GM12878 (cell line): ENCODE measurements at regions not wholly inside any gene's neighbourhood (a gene's known extent, or its start where the extent isn't known, plus 50 kb on each side); places are given as distances from the start of the nearest gene placed in this dataset.

Experiments
- ATAC-seq: fragments of 200-7000 bp; cut with Tn5 transposase; 3 replicates; pipeline ENCODE4 v1.9.1; 2020; ENCODE audit warnings: mild to moderate bottlenecking, moderate library complexity
- BruUV-seq: library from RNA; stranded (reverse); fragments of 400-500 nt; replicated peaks from 2 replicates; lab custom pipeline; 2021; lab: Mats Ljungman, UMichigan
- CTCF ChIA-PET: fragments of 300-600 bp; sonication (Branson Sonifier 250); formaldehyde crosslinking; extraction: SDS; loops from one replicate; lab custom pipeline; 2021; ENCODE audit warnings: inconsistent platforms; lab: Yijun Ruan, JAX
- POLR2A ChIA-PET: fragments of 350-600 bp; formaldehyde crosslinking; extraction: SDS; loops from one replicate; lab custom pipeline; 2021; ENCODE audit warnings: inconsistent platforms; lab: Charles Lee
- RAD21 ChIA-PET: fragments of 300-600 bp; sonication (Branson Sonifier 250); formaldehyde crosslinking; loops from one replicate; lab custom pipeline; 2023; ENCODE audit warnings: antibody characterized with exemption; ENCODE audit not compliant: unreplicated experiment; lab: Charles Lee
- SMC1A ChIA-PET: fragments of 300-600 bp; sonication (Branson Sonifier 250); formaldehyde crosslinking; loops from one replicate; lab custom pipeline; 2023; ENCODE audit not compliant: unreplicated experiment, uncharacterized antibody; lab: Charles Lee
- DNase-seq: peaks from one replicate; pipeline ENCODE4 v3.0.0-alpha.2; 2011; ENCODE audit warnings: low read depth, low spot score
- FAIRE-seq: peaks from 3 replicates; lab custom pipeline; 2011; peaks lifted over from hg19 to GRCh38; lab: Jason Lieb, UNC
- H2AFZ ChIP-seq: 2 replicates; pipeline ENCODE4 v1.6.0; 2011; ENCODE audit warnings: low read depth, low read length, control low read depth; ENCODE audit not compliant: control insufficient read depth
- H3K27ac ChIP-seq: 2 replicates; pipeline ENCODE4 v1.5.1; 2011; ENCODE audit warnings: control low read depth; ENCODE audit not compliant: control insufficient read depth, insufficient read depth
- H3K27me3 ChIP-seq, 2 experiments: replicated peaks in 1 of 2; 2 replicates each; pipeline versions ENCODE4 v1.6.0 to v1.6.1; 2011; ENCODE audit warnings: low read length in 1 of 2; ENCODE audit not compliant: control insufficient read depth in 2 of 2, insufficient read depth in 2 of 2
- H3K36me3 ChIP-seq, 2 experiments: 2 replicates each; pipeline ENCODE4 v1.5.1; 2011; ENCODE audit warnings: low read length in 1 of 2; ENCODE audit not compliant: control insufficient read depth in 2 of 2, insufficient read depth in 2 of 2
- H3K4me1 ChIP-seq: 2 replicates; pipeline ENCODE4 v1.6.1; 2011; ENCODE audit warnings: mild to moderate bottlenecking, low read length, moderate library complexity, mixed read lengths; ENCODE audit not compliant: control insufficient read depth, insufficient read depth
- H3K4me2 ChIP-seq: 2 replicates; pipeline ENCODE4 v1.6.0; 2011; ENCODE audit warnings: control low read depth; ENCODE audit not compliant: control insufficient read depth, insufficient read depth
- H3K4me3 ChIP-seq: fragments of 200-600 bp; sonication (generic); 2 replicates; pipeline ENCODE4 v1.5.1; 2016
- H3K79me2 ChIP-seq: 2 replicates; pipeline ENCODE4 v1.6.0; 2011; ENCODE audit warnings: low read length; ENCODE audit not compliant: control insufficient read depth, insufficient read depth
- H3K9ac ChIP-seq: 2 replicates; pipeline ENCODE4 v1.8.0; 2011; ENCODE audit warnings: low read length, control low read depth, mixed read lengths; ENCODE audit not compliant: control insufficient read depth, insufficient read depth
- H3K9me3 ChIP-seq: replicated peaks from 3 replicates; pipeline ENCODE4 v1.5.1; 2011; ENCODE audit warnings: mild to moderate bottlenecking, low read length; ENCODE audit not compliant: control insufficient read depth, insufficient read depth
- H4K20me1 ChIP-seq: 2 replicates; pipeline ENCODE4 v1.6.0; 2011; ENCODE audit not compliant: control insufficient read depth, insufficient read depth
- CHD1 ChIP-seq: IDR thresholded peaks from 2 replicates; pipeline ENCODE4 v1.6.1; 2012; ENCODE audit warnings: low read depth, low read length, improper control_type of control experiment
- DPF2 ChIP-seq: fragments of 450-650 bp; IDR thresholded peaks from 2 replicates; pipeline ENCODE4 v1.6.1; 2017; ENCODE audit warnings: mild to moderate bottlenecking
- HDAC2 ChIP-seq: fragments of 200-600 bp; sonication (generic); IDR thresholded peaks from 2 replicates; pipeline ENCODE4 v1.6.1; 2017
- HDGF ChIP-seq: fragments of 450-650 bp; IDR thresholded peaks from 2 replicates; pipeline ENCODE4 v1.6.1; 2016; ENCODE audit warnings: antibody characterized with exemption
- KAT2A ChIP-seq: conservative IDR thresholded peaks from 2 replicates; pipeline ENCODE4 v1.6.1; 2011; ENCODE audit warnings: low read depth, low read length; ENCODE audit not compliant: control insufficient read depth
- MEF2A ChIP-seq: IDR thresholded peaks from 2 replicates; pipeline ENCODE4 v1.6.1; 2011; ENCODE audit warnings: low read depth, mild to moderate bottlenecking, low read length, moderate library complexity; ENCODE audit not compliant: insufficient read depth
- NRF1 ChIP-seq: conservative IDR thresholded peaks from 2 replicates; pipeline ENCODE4 v1.6.1; 2011; ENCODE audit warnings: mild to moderate bottlenecking, low read depth, low read length, improper control_type of control experiment
- PML ChIP-seq: IDR thresholded peaks from 2 replicates; pipeline ENCODE4 v1.6.1; 2012; ENCODE audit warnings: low read length, inconsistent platforms
- STAT3 ChIP-seq: IDR thresholded peaks from 2 replicates; pipeline ENCODE4 v1.6.1; 2011; ENCODE audit warnings: low read depth, low read length, improper control_type of control experiment
- ZSCAN29 ChIP-seq: fragments of 450-650 bp; IDR thresholded peaks from 2 replicates; pipeline ENCODE4 v1.6.1; 2017; ENCODE audit warnings: mild to moderate bottlenecking, moderate library complexity
- in situ Hi-C: fragments of 300-500 bp; cut with MboI; formaldehyde crosslinking; loops from 9 replicates; pipeline ENCODE4 v1.14.3; 2018; ENCODE audit warnings: mixed read lengths
- intact Hi-C: fragments of 100-400 bp; cut with micrococcal nuclease; formaldehyde crosslinking; loops from one replicate; pipeline ENCODE4 v1.14.2; 2022; ENCODE audit not compliant: unreplicated experiment
- TF ChIP-seq, protein P1 (sequence below): fragments of 450-650 bp; IDR thresholded peaks from 2 replicates; pipeline ENCODE4 v1.6.1; 2018; ENCODE audit warnings: borderline replicate concordance, mild to moderate bottlenecking; ENCODE audit not compliant: partially characterized antibody
- TF ChIP-seq, protein P2 (sequence below): fragments of 450-650 bp; IDR thresholded peaks from 2 replicates; pipeline ENCODE4 v1.6.1; 2017; ENCODE audit warnings: mild to moderate bottlenecking, low read depth, inconsistent platforms; ENCODE audit not compliant: poor library complexity, severe bottlenecking
- TF ChIP-seq, protein P3 (sequence below): fragments of 450-650 bp; IDR thresholded peaks from 2 replicates; pipeline ENCODE4 v1.6.1; 2014; ENCODE audit warnings: mild to moderate bottlenecking
- TF ChIP-seq, protein P4 (sequence below): fragments of 450-650 bp; IDR thresholded peaks from 2 replicates; pipeline ENCODE4 v1.6.1; 2016; ENCODE audit warnings: mild to moderate bottlenecking
- TF ChIP-seq, protein P5 (sequence below): fragments of 450-650 bp; conservative IDR thresholded peaks from 2 replicates; pipeline ENCODE4 v1.6.1; 2017; ENCODE audit warnings: mild to moderate bottlenecking, moderate library complexity

DNA sequence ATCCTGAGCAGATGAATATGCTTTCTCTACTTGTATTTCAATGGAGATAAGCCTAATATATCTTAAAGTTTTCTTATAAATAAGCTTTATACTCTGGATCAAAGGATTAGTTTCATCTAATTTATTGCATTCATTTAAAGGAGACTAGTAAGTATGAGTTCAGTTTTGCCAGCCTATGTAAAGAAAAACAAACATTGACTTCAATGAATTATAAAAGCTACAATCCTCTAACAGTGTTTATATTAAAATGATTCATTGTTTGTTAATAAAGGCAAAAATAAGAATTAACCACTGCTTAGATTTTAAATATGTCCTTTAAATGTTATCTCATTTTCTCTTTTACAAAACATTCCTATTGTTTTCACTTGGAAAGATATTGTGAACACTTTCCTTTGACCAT, 566.0 kb downstream of the EPHA4 start:
- CTCF ChIA-PET: interaction anchor here (1.6 kb wide), 1 partner anchor 16 kb away, joined by 3 read pairs; no protein-coding TSS in a partner anchor
- RAD21 ChIA-PET: no interaction called here
- DNase-seq: no peak
- Histone ChIP-seq H3K27me3 (no peaks in the 10 kb centered on the region), H3K4me1 (no peaks in the 10 kb centered on the region), H3K27ac (no peak overlapping the region), H4K20me1 (no peaks in the 10 kb centered on the region), H3K79me2 (no peaks in the 10 kb centered on the region), H3K9ac (no peak overlapping the region), H2AFZ (no peak overlapping the region), H3K9me3 (no peaks in the 10 kb centered on the region; the same call in 2 of the 3 replicates), H3K4me3 (no peak overlapping the region), H3K36me3 (no peaks in the 10 kb centered on the region), H3K4me2 (no peak overlapping the region)
- in situ Hi-C loops: no loop called here
- no TSS peak for BruUV-seq
- POLR2A ChIA-PET: no interaction called here
- intact Hi-C loops: no loop called here
- TF ChIP-seq HDAC2 (no peak), PML (no peak), CHD1 (no peak), MEF2A (no peak), ZSCAN29 (no peak), STAT3 (no peak), HDGF (no peak), NRF1 (no peak), DPF2 (no peak), KAT2A (no peak)
- TF ChIP-seq, protein P1, sequence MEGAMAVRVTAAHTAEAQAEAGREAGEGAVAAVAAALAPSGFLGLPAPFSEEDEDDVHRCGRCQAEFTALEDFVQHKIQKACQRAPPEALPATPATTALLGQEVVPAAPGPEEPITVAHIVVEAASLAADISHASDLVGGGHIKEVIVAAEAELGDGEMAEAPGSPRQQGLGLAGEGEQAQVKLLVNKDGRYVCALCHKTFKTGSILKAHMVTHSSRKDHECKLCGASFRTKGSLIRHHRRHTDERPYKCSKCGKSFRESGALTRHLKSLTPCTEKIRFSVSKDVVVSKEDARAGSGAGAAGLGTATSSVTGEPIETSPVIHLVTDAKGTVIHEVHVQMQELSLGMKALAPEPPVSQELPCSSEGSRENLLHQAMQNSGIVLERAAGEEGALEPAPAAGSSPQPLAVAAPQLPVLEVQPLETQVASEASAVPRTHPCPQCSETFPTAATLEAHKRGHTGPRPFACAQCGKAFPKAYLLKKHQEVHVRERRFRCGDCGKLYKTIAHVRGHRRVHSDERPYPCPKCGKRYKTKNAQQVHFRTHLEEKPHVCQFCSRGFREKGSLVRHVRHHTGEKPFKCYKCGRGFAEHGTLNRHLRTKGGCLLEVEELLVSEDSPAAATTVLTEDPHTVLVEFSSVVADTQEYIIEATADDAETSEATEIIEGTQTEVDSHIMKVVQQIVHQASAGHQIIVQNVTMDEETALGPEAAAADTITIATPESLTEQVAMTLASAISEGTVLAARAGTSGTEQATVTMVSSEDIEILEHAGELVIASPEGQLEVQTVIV: no peak
- TF ChIP-seq, protein P2, sequence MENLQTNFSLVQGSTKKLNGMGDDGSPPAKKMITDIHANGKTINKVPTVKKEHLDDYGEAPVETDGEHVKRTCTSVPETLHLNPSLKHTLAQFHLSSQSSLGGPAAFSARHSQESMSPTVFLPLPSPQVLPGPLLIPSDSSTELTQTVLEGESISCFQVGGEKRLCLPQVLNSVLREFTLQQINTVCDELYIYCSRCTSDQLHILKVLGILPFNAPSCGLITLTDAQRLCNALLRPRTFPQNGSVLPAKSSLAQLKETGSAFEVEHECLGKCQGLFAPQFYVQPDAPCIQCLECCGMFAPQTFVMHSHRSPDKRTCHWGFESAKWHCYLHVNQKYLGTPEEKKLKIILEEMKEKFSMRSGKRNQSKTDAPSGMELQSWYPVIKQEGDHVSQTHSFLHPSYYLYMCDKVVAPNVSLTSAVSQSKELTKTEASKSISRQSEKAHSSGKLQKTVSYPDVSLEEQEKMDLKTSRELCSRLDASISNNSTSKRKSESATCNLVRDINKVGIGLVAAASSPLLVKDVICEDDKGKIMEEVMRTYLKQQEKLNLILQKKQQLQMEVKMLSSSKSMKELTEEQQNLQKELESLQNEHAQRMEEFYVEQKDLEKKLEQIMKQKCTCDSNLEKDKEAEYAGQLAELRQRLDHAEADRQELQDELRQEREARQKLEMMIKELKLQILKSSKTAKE: no peak
- TF ChIP-seq, protein P3, sequence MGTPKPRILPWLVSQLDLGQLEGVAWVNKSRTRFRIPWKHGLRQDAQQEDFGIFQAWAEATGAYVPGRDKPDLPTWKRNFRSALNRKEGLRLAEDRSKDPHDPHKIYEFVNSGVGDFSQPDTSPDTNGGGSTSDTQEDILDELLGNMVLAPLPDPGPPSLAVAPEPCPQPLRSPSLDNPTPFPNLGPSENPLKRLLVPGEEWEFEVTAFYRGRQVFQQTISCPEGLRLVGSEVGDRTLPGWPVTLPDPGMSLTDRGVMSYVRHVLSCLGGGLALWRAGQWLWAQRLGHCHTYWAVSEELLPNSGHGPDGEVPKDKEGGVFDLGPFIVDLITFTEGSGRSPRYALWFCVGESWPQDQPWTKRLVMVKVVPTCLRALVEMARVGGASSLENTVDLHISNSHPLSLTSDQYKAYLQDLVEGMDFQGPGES: no peak
- TF ChIP-seq, protein P4, sequence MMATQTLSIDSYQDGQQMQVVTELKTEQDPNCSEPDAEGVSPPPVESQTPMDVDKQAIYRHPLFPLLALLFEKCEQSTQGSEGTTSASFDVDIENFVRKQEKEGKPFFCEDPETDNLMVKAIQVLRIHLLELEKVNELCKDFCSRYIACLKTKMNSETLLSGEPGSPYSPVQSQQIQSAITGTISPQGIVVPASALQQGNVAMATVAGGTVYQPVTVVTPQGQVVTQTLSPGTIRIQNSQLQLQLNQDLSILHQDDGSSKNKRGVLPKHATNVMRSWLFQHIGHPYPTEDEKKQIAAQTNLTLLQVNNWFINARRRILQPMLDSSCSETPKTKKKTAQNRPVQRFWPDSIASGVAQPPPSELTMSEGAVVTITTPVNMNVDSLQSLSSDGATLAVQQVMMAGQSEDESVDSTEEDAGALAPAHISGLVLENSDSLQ: no peak
- TF ChIP-seq, protein P5, sequence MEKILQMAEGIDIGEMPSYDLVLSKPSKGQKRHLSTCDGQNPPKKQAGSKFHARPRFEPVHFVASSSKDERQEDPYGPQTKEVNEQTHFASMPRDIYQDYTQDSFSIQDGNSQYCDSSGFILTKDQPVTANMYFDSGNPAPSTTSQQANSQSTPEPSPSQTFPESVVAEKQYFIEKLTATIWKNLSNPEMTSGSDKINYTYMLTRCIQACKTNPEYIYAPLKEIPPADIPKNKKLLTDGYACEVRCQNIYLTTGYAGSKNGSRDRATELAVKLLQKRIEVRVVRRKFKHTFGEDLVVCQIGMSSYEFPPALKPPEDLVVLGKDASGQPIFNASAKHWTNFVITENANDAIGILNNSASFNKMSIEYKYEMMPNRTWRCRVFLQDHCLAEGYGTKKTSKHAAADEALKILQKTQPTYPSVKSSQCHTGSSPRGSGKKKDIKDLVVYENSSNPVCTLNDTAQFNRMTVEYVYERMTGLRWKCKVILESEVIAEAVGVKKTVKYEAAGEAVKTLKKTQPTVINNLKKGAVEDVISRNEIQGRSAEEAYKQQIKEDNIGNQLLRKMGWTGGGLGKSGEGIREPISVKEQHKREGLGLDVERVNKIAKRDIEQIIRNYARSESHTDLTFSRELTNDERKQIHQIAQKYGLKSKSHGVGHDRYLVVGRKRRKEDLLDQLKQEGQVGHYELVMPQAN: no peak
- no peak for ATAC-seq
- FAIRE-seq: no peak
- SMC1A ChIA-PET: interaction anchor here (1.6 to 1.8 kb wide), 2 partner anchors 7 to 16 kb away, joined by 3 to 4 read pairs; no protein-coding TSS in a partner anchor
